ENCODE measurements at regions not wholly inside any gene's neighbourhood (a gene's known extent, or its start where the extent isn't known, plus 50 kb on each side); places are given as distances from the start of the nearest gene placed in this dataset.

DNA sequence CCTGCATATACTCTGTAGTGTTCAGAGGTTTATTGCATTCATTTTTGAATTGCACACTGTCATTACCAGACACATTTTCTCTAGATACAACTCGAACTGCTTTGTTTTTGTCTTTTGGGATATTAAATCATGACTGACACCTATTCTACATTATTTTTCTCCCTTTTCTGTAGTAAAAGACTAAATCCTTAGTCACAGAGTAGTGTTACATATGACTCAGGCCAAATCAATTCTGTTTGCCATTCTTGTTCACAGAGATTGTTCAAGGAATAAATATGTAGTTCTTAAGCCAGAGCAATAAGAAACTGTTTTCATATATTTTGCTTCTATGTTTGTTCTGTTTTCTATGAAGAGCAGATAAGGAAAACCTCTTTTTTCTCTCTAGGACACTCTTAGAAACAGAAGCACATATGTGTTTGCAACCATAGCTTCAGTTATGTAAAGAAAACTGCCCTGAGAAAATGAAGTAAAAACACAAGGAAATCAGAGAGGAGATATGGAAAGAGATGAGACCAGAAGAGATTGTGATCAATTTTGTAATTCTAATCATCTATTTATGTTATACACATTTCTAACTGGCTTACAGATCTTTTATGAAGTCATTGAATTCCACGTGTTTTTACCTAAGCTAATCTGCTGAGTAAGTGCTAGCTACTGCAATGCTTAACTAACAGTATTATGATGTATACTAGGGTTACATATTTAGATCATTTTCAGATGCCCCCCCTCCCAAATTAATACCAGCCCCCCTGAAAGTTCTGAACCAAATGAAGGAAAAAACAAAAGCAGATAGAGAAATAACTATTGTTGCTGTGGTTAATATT is 1995.6 kb upstream of the CDH6 start:
- H3K36me3 Mint-ChIP-seq (ENCODE audit: low read depth), result no peaks in the 10 kb centered on the region
- H3K4me1 Mint-ChIP-seq, result peaks cover 11% of the 10 kb centered on the region; the same call in 2 of the 3 replicates
- H3K79me2 ChIP-seq (replicated peaks; ENCODE audit: insufficient read depth), result no peaks in the 10 kb centered on the region
- H3K4me2 ChIP-seq, result no peak overlapping the region
- no peak overlapping the region; the same call in 1 of the 2 replicates for H3K27ac Mint-ChIP-seq
- no peaks in the 10 kb centered on the region for H4K20me1 ChIP-seq (replicated peaks; ENCODE audit: insufficient read depth)
- H3K27me3 Mint-ChIP-seq (ENCODE audit: insufficient read depth, low read depth, poor library complexity), result no peaks in the 10 kb centered on the region
- DNase-seq (ENCODE audit: low spot score) (no peak), ATAC-seq (no peak)
- TF ChIP-seq ZNF331 (CRISPR knock-in tag; IDR thresholded peaks at IDR 0.05; ENCODE audit: low read depth) (no peak), NANOG (IDR thresholded peaks at IDR 0.05; ENCODE audit: borderline replicate concordance) (no peak), JUNB (IDR thresholded peaks at IDR 0.05; ENCODE audit: unreplicated experiment) (no peak), CREB1 (CRISPR knock-in tag; IDR thresholded peaks at IDR 0.05; ENCODE audit: low read depth) (no peak), STAT1 (IDR thresholded peaks at IDR 0.05; ENCODE audit: unreplicated experiment) (no peak), EZH2phosphoT487 (IDR thresholded peaks at IDR 0.05; ENCODE audit: unreplicated experiment) (no peak), ZNF114 (CRISPR knock-in tag; IDR thresholded peaks at IDR 0.05) (no peak), POLR2AphosphoS5 (IDR thresholded peaks at IDR 0.05; ENCODE audit: low read depth) (no peak), EZH2 (IDR thresholded peaks at IDR 0.05; ENCODE audit: low read depth, unreplicated experiment) (no peak)
- TF ChIP-seq, protein P1, sequence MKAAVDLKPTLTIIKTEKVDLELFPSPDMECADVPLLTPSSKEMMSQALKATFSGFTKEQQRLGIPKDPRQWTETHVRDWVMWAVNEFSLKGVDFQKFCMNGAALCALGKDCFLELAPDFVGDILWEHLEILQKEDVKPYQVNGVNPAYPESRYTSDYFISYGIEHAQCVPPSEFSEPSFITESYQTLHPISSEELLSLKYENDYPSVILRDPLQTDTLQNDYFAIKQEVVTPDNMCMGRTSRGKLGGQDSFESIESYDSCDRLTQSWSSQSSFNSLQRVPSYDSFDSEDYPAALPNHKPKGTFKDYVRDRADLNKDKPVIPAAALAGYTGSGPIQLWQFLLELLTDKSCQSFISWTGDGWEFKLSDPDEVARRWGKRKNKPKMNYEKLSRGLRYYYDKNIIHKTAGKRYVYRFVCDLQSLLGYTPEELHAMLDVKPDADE (IDR thresholded peaks at IDR 0.05), result no peak
- TF ChIP-seq, protein P2, sequence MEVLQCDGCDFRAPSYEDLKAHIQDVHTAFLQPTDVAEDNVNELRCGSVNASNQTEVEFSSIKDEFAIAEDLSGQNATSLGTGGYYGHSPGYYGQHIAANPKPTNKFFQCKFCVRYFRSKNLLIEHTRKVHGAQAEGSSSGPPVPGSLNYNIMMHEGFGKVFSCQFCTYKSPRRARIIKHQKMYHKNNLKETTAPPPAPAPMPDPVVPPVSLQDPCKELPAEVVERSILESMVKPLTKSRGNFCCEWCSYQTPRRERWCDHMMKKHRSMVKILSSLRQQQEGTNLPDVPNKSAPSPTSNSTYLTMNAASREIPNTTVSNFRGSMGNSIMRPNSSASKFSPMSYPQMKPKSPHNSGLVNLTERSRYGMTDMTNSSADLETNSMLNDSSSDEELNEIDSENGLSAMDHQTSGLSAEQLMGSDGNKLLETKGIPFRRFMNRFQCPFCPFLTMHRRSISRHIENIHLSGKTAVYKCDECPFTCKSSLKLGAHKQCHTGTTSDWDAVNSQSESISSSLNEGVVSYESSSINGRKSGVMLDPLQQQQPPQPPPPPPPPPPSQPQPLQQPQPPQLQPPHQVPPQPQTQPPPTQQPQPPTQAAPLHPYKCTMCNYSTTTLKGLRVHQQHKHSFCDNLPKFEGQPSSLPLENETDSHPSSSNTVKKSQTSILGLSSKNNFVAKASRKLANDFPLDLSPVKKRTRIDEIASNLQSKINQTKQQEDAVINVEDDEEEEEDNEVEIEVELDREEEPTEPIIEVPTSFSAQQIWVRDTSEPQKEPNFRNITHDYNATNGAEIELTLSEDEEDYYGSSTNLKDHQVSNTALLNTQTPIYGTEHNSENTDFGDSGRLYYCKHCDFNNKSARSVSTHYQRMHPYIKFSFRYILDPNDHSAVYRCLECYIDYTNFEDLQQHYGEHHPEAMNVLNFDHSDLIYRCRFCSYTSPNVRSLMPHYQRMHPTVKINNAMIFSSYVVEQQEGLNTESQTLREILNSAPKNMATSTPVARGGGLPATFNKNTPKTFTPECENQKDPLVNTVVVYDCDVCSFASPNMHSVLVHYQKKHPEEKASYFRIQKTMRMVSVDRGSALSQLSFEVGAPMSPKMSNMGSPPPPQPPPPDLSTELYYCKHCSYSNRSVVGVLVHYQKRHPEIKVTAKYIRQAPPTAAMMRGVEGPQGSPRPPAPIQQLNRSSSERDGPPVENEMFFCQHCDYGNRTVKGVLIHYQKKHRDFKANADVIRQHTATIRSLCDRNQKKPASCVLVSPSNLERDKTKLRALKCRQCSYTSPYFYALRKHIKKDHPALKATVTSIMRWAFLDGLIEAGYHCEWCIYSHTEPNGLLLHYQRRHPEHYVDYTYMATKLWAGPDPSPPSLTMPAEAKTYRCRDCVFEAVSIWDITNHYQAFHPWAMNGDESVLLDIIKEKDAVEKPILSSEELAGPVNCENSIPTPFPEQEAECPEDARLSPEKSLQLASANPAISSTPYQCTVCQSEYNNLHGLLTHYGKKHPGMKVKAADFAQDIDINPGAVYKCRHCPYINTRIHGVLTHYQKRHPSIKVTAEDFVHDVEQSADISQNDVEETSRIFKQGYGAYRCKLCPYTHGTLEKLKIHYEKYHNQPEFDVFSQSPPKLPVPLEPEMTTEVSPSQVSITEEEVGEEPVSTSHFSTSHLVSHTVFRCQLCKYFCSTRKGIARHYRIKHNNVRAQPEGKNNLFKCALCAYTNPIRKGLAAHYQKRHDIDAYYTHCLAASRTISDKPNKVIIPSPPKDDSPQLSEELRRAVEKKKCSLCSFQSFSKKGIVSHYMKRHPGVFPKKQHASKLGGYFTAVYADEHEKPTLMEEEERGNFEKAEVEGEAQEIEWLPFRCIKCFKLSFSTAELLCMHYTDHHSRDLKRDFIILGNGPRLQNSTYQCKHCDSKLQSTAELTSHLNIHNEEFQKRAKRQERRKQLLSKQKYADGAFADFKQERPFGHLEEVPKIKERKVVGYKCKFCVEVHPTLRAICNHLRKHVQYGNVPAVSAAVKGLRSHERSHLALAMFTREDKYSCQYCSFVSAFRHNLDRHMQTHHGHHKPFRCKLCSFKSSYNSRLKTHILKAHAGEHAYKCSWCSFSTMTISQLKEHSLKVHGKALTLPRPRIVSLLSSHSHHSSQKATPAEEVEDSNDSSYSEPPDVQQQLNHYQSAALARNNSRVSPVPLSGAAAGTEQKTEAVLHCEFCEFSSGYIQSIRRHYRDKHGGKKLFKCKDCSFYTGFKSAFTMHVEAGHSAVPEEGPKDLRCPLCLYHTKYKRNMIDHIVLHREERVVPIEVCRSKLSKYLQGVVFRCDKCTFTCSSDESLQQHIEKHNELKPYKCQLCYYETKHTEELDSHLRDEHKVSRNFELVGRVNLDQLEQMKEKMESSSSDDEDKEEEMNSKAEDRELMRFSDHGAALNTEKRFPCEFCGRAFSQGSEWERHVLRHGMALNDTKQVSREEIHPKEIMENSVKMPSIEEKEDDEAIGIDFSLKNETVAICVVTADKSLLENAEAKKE (CRISPR knock-in tag; IDR thresholded peaks at IDR 0.05), result no peak
- TF ChIP-seq, protein P3, sequence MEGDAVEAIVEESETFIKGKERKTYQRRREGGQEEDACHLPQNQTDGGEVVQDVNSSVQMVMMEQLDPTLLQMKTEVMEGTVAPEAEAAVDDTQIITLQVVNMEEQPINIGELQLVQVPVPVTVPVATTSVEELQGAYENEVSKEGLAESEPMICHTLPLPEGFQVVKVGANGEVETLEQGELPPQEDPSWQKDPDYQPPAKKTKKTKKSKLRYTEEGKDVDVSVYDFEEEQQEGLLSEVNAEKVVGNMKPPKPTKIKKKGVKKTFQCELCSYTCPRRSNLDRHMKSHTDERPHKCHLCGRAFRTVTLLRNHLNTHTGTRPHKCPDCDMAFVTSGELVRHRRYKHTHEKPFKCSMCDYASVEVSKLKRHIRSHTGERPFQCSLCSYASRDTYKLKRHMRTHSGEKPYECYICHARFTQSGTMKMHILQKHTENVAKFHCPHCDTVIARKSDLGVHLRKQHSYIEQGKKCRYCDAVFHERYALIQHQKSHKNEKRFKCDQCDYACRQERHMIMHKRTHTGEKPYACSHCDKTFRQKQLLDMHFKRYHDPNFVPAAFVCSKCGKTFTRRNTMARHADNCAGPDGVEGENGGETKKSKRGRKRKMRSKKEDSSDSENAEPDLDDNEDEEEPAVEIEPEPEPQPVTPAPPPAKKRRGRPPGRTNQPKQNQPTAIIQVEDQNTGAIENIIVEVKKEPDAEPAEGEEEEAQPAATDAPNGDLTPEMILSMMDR (conservative IDR thresholded peaks at IDR 0.05; ENCODE audit: low read depth in 2 of 2), result no peak
- TF ChIP-seq, protein P4, sequence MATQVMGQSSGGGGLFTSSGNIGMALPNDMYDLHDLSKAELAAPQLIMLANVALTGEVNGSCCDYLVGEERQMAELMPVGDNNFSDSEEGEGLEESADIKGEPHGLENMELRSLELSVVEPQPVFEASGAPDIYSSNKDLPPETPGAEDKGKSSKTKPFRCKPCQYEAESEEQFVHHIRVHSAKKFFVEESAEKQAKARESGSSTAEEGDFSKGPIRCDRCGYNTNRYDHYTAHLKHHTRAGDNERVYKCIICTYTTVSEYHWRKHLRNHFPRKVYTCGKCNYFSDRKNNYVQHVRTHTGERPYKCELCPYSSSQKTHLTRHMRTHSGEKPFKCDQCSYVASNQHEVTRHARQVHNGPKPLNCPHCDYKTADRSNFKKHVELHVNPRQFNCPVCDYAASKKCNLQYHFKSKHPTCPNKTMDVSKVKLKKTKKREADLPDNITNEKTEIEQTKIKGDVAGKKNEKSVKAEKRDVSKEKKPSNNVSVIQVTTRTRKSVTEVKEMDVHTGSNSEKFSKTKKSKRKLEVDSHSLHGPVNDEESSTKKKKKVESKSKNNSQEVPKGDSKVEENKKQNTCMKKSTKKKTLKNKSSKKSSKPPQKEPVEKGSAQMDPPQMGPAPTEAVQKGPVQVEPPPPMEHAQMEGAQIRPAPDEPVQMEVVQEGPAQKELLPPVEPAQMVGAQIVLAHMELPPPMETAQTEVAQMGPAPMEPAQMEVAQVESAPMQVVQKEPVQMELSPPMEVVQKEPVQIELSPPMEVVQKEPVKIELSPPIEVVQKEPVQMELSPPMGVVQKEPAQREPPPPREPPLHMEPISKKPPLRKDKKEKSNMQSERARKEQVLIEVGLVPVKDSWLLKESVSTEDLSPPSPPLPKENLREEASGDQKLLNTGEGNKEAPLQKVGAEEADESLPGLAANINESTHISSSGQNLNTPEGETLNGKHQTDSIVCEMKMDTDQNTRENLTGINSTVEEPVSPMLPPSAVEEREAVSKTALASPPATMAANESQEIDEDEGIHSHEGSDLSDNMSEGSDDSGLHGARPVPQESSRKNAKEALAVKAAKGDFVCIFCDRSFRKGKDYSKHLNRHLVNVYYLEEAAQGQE (IDR thresholded peaks at IDR 0.05; ENCODE audit: unreplicated experiment), result no peak
- no peaks in the 10 kb centered on the region for H3F3A ChIP-seq (replicated peaks; ENCODE audit: low read depth)
- no peaks in the 10 kb centered on the region for H3K9me2 ChIP-seq (ENCODE audit: insufficient read depth)
- H2AFZ ChIP-seq, result peak overlapping the region; percentile 47; the same call in 1 of the 2 replicates
- H3K4me1 ChIP-seq (ENCODE audit: insufficient read depth), result peaks cover 17% of the 10 kb centered on the region
- no peak overlapping the region for H3K4me3 Mint-ChIP-seq
- no peak overlapping the region for H3K4me3 ChIP-seq
- H3K9me3 Mint-ChIP-seq, result no peaks in the 10 kb centered on the region
- H3K27ac ChIP-seq (ENCODE audit: low read depth), result no peak overlapping the region
- no peaks in the 10 kb centered on the region for H3K36me3 ChIP-seq (ENCODE audit: insufficient read depth)
- H3K27me3 ChIP-seq (ENCODE audit: insufficient read depth), result no peaks in the 10 kb centered on the region

All from GM23338 (cell line).